DMS153 treated with DMSO at 0.1 percent for 48 hours (cell line): ENCODE measurements at regions not wholly inside any gene's neighbourhood (a gene's known extent, or its start where the extent isn't known, plus 50 kb on each side); places are given as distances from the start of the nearest gene placed in this dataset.

Source experiments
- DNase-seq: peaks from one replicate; lab custom pipeline; 2025; ENCODE audit not compliant: unreplicated experiment; lab: John Stamatoyannopoulos, UW

DNA sequence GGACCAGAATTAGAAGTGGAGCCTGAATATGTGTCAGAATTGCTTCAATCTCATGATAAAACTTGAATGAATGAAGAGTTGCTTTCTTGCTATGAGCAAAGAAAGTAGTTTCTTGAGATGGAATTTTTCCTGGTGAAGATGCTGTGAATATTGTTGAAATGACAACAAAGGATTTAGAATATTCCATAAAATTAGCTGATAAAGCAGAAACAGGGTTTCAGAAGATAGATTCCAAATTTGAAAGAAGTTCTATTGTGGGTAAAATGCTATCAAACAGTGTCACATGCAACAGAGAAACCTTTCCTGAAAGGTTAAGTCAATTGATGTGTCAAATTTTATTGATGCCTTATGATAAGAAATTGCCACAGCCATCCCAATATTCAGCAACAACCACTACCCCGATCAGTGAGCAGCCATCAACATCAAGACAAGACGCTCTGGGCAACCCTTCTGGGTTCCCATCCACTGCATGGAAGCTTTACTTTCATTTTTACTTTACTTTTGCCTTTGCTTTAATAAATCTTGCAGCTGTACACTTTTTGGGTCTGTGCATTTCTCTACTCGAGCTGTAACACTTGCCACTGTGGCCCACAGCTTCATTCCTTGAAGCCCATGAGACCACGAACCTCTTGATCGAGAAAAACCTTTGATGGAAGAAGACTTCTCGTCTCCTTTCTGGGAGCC lies 104.0 kb upstream of the SSTR1 start:
- no peak for DNase-seq

GRCh38 chr14:38105106-38105702 lies 102.5 kb upstream of the SSTR1 start:
- DNase-seq, result no peak

GRCh38 chr14:38107216-38107631 lies 100.5 kb upstream of the SSTR1 start:
- no peak for DNase-seq

- DNase-seq, result no peak
These were observed 99.0 kb upstream of the SSTR1 start for GRCh38 chr14:38108681-38109080.

GRCh38 chr14:38110258-38110657 lies 97.4 kb upstream of the SSTR1 start:
- no peak for DNase-seq

GRCh38 chr14:38111046-38111445 lies 96.7 kb upstream of the SSTR1 start:
- DNase-seq, result no peak

DNA sequence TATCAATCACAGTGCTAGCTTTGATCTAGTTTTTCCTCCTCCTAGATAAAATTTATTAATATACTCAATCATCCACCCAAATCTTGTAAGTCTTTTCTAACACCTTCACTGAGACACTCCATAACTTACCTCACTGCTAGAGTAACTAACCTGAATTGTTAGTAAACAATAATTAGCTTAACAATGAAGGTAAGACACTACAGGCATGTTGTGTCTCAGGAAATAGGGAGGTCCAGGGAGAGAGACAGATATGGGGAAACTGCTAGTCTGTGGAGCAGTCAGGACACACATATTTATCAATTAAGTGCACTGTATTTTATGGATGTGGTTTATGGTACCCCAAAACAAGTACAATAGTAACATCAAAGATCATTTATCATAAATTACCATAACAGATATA lies 94.2 kb upstream of the SSTR1 start:
- DNase-seq, result no peak

- no peak for DNase-seq
These were observed 90.8 kb upstream of the SSTR1 start for GRCh38 chr14:38116895-38117294.

- no peak for DNase-seq
These were observed 87.6 kb upstream of the SSTR1 start for GRCh38 chr14:38120109-38120508.

DNA sequence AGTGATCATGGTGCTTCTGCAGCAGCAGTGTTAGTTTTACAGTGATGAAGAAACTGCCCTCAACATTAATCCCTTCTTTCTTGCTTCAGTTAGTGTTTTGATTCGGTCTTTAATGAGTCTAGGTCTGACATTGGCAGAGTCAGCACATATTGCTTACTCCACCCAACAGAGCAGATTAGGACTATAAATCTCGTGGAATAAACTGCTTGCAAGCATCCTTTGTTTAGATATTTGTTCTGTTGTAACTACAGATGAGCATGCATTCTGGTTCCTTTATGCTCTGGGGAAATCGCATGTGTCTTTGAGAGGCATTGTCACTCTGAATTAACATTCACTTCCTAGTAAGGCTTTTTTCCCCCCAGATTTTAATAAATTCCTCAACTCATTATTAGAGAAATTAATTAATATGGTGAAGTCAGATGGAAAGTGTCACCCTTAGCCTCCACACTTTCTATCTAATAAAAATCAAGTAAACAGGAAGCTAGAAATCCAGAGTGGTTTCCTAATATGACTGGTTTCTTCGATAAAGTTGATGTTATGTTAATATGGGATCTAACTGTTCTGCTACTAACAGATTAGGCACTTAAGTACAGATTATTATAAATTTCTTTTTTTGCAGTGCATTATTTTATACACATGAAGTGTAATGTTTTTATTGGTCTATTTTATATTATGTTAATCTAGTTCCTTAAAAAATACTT lies 86.2 kb upstream of the SSTR1 start:
- peak; percentile 34 for DNase-seq

DNA sequence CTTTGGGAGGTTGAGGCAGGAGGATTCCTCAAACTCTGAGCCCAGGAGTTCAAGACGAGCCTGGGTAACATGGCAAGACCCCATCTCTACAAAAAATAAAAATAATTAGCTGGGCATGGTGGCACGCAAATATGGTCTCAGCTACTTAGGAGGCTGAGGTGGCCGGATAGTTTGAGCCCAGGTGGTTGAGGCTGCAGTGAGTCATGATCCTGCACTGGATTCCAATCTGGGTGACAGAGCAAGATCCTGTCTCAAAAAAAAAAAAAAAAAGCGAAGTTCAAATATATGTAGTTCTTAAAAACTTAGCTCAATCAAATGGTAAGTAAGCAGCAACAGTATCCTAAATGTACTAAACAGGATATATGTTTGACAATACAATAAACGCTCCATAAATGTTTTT lies 85.5 kb upstream of the SSTR1 start:
- no peak for DNase-seq

DNA sequence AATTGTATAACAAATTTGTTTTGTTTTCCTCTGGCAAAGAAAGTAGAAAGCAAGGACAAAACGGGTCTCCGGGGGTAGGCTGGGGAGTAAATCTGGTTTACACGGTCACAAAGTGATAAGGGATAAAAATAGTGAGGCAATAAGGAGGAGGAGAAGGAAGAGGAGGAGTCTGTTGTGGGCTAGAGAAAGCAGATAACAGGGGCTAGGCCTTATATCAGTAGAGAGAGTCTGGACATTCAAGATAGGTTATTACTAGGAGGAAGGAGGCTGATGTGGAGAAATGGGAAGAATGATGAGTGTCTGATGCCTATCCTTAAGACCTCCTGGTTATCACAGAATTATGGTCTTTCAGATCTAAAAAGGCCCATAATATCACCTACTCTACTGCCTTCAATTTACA lies 83.2 kb upstream of the SSTR1 start:
- DNase-seq, result peak; percentile 52

GRCh38 chr14:38125481-38126037 lies 82.1 kb upstream of the SSTR1 start:
- DNase-seq, result peak; percentile 97

DNA sequence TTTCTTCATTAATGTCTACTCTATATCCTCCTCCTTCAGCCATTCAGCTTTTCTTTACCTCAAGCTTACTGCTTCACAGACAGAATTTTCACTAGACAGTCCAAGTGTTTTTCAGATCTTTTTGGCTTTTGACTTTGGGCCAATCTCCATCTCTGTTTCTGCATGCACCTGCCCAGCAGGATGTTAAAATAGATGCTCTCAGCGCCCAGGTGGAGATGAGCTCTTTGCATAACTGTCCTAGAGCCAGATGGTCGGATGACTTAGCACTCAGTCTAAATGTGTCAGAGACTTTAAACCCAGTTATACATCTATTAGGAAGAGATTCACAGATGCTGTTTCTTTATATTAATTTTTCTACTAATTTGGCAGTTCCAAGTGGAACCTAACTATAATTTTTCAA lies 80.3 kb upstream of the SSTR1 start:
- no peak for DNase-seq

GRCh38 chr14:38127784-38128183 lies 79.9 kb upstream of the SSTR1 start:
- no peak for DNase-seq

DNA sequence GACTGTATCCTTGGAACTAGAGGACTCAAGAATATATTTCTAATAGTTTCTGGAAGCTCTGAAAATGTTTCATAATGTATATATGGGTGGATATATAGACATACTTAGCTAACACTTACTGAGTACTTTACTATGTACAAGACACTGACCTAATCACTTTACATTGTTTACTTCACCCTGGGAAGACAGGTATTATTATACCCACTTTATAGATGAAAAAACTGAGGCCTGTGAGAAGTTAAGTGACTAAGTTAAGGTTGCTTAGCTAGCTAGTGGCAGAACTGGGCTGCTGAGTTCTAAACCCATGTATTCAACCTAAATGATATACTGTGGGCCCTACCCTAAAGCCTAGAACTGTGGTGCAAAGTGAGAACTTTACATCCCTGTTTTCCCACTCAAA lies 79.1 kb upstream of the SSTR1 start:
- DNase-seq, result no peak

DNA sequence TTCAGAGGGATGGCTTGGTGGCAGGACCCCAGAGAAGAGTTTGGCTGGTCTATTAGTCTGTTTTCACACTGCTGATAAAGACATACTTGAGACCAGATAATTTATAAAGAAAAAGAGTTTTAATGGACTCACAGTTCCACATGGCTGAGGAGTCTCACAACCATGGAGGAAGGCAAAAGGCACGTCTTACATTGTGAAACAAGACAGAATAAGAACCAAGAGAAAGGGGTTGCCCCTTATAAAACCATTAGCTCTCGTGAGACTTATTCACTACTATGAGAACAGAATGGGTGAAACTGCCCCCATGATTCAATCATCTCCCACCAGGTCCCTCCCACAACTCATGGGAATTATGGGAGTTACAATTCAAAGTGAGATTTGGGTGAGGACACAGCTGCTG lies 78.5 kb upstream of the SSTR1 start:
- DNase-seq, result no peak

DNA sequence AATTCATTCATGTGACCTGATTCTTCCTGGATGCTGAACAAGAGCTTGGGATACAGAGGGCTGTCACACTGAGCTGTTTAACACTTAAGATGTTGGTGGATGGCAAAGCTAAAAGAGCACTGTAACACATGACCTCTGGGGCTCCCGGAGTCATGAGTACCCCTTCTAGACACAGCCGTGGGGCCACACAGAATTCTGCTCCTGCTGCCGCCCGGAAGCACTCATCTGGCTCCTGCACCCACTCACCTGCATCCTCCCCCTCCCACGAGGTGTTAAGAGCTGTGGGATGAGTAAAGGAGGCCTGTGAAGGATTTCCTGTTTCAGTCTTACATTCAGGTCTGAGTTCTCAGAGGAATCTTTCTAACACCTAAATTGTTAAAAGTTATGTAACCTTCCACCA lies 78.0 kb upstream of the SSTR1 start:
- DNase-seq, result no peak

DNA sequence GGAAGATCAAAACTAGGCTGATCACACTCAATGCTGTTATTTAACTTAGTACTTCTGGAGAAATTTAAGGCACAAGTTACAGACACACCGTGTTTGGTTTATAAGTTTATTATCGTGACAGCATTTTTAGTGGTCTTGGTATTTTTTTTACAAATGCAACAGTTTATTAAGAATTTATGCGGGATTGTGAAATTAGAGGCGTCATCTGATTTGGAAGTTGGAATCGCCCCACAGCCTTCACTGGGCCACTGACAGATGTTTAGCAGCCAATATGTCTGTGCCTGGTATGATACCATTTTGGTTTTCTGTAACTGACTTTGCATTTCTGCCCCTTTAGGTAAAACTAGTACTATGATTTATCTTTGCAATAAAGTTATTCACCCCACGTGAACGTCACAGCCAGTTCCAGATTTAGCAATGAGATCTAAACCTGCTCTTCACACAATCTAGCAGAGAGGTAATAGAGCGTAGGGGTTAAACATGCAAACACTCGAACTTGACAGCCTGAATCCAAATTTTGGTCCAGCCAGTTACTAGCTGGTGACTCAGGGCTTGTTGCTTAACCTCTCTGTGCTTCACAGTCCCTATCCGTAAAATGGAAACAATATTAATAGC lies 73.2 kb upstream of the SSTR1 start:
- DNase-seq, result no peak

DNA sequence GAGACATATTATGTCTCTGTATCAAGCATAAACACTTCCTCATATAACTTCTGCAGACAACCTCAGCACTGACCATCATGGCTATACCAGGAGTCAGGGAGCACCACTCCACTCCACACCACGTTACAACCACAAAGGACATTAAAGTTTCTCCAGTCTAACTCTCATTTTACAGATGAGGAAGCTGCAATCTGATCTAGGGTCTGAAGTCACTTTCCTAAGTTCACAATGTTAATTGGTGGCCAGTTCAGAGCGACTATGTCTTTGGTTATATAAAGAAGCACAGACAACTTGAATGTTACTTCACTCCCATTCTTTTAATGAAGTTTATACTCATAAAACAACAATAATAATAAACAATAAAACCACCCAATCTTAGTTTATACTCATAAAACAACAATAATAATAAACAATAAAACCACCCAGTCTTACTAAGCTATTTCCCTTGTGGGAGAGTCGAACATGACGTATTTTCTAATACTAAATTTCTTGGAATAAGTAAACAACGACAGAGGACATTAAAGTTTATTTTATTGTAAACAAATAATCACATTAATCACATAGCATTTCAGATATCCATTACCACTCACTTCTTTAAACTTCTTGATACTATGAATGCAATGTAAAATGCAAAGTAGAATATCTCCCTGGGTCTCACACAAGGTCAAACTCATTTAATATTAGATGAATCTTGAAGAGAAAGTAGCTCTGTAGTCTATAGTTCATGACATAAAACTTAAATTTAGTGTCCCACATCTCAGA lies 72.4 kb upstream of the SSTR1 start:
- DNase-seq, result no peak

GRCh38 chr14:38137005-38137404 lies 70.7 kb upstream of the SSTR1 start:
- DNase-seq, result no peak
